Tibial nerve (tissue), 4 donors: ENCODE measurements at regions not wholly inside any gene's neighbourhood (a gene's known extent, or its start where the extent isn't known, plus 50 kb on each side); places are given as distances from the start of the nearest gene placed in this dataset.
"Not testable (repeated sequence)": the region's sequence is repeated elsewhere in the genome, so short reads cannot be mapped to it uniquely, and the experiment has no call there.

Experiments used
- DNase-seq, 2 donors: peaks; one replicate each; pipeline ENCODE4 v3.0.0-alpha.2; 2019; ENCODE audit warnings: low spot score in 2 of 2
- H3K27ac ChIP-seq, 4 donors: fragments of 200-600 bp; sonication (generic) in 3 of 4; one replicate each; pipeline ENCODE4 v1.5.1; 2017 to 2019; ENCODE audit warnings: mild to moderate bottlenecking in 1 of 4
- H3K27me3 ChIP-seq, 2 donors: fragments of 200-600 bp; sonication (generic) in 1 of 2; one replicate each; pipeline versions ENCODE4 v1.5.1 to v1.6.0; 2017 to 2019
- H3K36me3 ChIP-seq, 3 donors: fragments of 200-600 bp; sonication (generic); one replicate each; pipeline ENCODE4 v1.5.1; 2018 to 2019
- H3K4me1 ChIP-seq, 4 donors: fragments of 200-600 bp; sonication (generic) in 3 of 4; one replicate each; pipeline ENCODE4 v1.5.1; 2017 to 2019
- H3K4me3 ChIP-seq, 4 donors: fragments of 200-600 bp; sonication (generic) in 3 of 4; one replicate each; pipeline ENCODE4 v1.5.1; 2017 to 2019; ENCODE audit warnings: mild to moderate bottlenecking in 1 of 4, moderate library complexity in 1 of 4
- H3K9me3 ChIP-seq, 4 donors: fragments of 200-600 bp; sonication (generic) in 3 of 4; one replicate each; pipeline ENCODE4 v1.5.1; 2017 to 2019
- EP300 ChIP-seq, 2 donors: sonication (generic); formaldehyde crosslinking; IDR thresholded peaks; one replicate each; pipeline ENCODE4 v1.6.1; 2017; ENCODE audit warnings: antibody characterized with exemption in 2 of 2, mild to moderate bottlenecking in 1 of 2
- POLR2A ChIP-seq, 2 donors: fragments of 450-650 bp; IDR thresholded peaks; one replicate each; pipeline ENCODE4 v1.6.1; 2017; ENCODE audit warnings: antibody characterized with exemption in 2 of 2, mild to moderate bottlenecking in 2 of 2, moderate library complexity in 2 of 2
- WGBS, 2 donors: methylation state at CpG; one replicate each; pipeline ENCODE4 v1.1.5; 2018; 5-methylcytosine and 5-hydroxymethylcytosine counted together
- TF ChIP-seq, protein P1 (sequence below), 5 experiments: fragments of 200-600 bp in 3 of 5; fragments of 450-650 bp in 2 of 5; sonication (generic) in 3 of 5; IDR thresholded peaks; one replicate each; pipeline ENCODE4 v1.5.1; 2016 to 2019; ENCODE audit warnings: antibody characterized with exemption in 5 of 5, mild to moderate bottlenecking in 3 of 5, moderate library complexity in 2 of 5

DNA sequence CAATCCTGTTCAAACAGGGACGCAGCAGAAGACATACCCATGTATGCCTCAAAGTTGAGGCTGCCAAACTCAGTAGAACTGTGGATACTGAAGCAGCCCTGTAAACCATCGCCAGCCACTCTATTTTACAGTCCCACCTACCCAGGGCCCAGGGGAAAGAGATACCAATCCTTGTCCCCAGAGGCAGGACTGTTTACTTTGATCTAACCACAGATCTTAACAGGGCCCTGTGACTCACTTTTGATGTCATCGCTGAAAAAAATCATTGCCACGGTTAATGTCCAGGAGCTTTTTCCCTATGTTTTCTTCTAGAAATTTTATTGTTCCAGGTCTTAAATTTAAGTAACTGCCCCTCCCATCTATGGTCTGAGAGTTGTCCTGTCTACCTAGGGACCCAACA lies 538.4 kb upstream of the NCAM2 start:
- TF ChIP-seq POLR2A (IDR thresholded peaks at IDR 0.05) (no peak), EP300 (IDR thresholded peaks at IDR 0.05) (no peak)
- TF ChIP-seq, protein P1, sequence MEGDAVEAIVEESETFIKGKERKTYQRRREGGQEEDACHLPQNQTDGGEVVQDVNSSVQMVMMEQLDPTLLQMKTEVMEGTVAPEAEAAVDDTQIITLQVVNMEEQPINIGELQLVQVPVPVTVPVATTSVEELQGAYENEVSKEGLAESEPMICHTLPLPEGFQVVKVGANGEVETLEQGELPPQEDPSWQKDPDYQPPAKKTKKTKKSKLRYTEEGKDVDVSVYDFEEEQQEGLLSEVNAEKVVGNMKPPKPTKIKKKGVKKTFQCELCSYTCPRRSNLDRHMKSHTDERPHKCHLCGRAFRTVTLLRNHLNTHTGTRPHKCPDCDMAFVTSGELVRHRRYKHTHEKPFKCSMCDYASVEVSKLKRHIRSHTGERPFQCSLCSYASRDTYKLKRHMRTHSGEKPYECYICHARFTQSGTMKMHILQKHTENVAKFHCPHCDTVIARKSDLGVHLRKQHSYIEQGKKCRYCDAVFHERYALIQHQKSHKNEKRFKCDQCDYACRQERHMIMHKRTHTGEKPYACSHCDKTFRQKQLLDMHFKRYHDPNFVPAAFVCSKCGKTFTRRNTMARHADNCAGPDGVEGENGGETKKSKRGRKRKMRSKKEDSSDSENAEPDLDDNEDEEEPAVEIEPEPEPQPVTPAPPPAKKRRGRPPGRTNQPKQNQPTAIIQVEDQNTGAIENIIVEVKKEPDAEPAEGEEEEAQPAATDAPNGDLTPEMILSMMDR (IDR thresholded peaks at IDR 0.05) = no peak
- Histone ChIP-seq H3K27ac (no peak overlapping the region), H3K4me3 (no peak overlapping the region), H3K9me3 (no peaks in the 10 kb centered on the region), H3K36me3 (no peaks in the 10 kb centered on the region), H3K27me3 (no peaks in the 10 kb centered on the region), H3K4me1 (no peaks in the 10 kb centered on the region)
- 92% methylated on average over 4 of the region's 4 CpGs for WGBS, 2 donors
- no peak for DNase-seq

DNA sequence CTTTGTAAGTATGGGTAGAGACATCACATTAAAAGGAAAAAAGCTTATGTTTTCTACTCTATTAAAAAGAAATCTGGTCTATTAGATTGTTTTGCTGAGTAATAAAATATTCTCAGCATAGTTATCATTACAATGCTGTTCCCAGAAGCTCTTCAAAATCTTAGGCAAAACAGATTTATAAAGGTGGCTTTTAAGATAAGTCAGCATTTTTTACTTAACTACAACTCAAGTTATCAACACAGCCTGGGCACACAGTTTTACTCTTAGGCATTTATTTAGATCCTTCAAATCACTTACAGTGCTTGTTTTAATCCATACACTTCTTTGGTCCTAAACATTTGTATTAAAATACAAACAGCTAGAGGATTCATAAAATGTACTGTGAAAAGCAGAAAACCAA lies 534.8 kb upstream of the NCAM2 start:
- Histone ChIP-seq H3K9me3 (no peaks in the 10 kb centered on the region), H3K36me3 (no peaks in the 10 kb centered on the region), H3K27me3 (no peaks in the 10 kb centered on the region), H3K4me3 (no peak overlapping the region), H3K27ac (no peak overlapping the region), H3K4me1 (no peaks in the 10 kb centered on the region)
- TF ChIP-seq, protein P1 (IDR thresholded peaks at IDR 0.05) = no peak
- TF ChIP-seq POLR2A (IDR thresholded peaks at IDR 0.05) = no peak
- TF ChIP-seq EP300 (IDR thresholded peaks at IDR 0.05) = no peak
- DNase-seq = no peak

DNA sequence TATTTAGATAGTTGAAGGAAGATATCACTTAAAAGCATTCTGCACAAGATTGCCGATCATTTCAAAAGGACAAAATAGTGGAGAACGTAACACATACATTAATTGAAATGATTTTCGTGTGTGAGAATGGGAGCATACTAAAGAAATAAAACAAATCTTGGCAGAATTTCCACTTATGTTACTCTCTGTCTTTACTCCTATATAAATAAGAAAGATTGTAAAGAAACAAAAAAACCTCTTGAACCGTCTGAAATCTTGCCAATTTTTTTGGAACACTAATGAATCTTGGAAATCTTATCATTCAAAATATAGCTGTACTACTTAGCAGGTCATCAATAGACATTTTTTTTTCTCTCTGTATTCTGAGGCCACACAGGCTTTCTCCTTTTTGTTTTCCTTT lies 528.8 kb upstream of the NCAM2 start:
- WGBS, 2 donors = 56 to 57% methylated on average over 4 of the region's 4 CpGs

DNA sequence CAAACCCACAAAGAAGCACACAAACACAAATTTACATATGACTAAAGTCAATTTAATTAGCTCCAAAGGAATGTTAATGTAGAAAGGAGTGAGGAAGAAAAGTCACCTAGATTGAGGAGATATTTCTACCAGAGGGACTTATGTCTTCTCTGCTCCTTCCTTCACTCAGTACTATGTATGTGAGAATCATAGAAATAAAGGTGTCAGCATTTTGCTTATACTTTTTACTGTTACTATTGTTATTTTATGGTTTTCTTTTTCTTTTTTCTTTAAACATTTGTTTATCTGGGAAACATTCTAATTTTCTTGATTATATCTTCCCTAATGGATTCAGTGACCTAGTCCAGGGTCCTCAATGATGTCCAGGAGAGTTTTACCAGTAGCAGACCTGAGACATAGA lies 511.9 kb upstream of the NCAM2 start:
- Histone ChIP-seq H3K4me1 (no peaks in the 10 kb centered on the region), H3K9me3 (no peaks in the 10 kb centered on the region), H3K27me3 (no peaks in the 10 kb centered on the region), H3K36me3 (no peaks in the 10 kb centered on the region), H3K27ac (no peak overlapping the region), H3K4me3 (no peak overlapping the region)
- no peak for DNase-seq
- TF ChIP-seq POLR2A (IDR thresholded peaks at IDR 0.05) = no peak
- no peak for TF ChIP-seq EP300 (IDR thresholded peaks at IDR 0.05)
- TF ChIP-seq, protein P1 (IDR thresholded peaks at IDR 0.05) = no peak

More for the DNA sequence above, 528.8 kb upstream of the NCAM2 start:
- H3K36me3 ChIP-seq = no peaks in the 10 kb centered on the region
- TF ChIP-seq, protein P1 (IDR thresholded peaks at IDR 0.05) = no peak
- TF ChIP-seq EP300 (IDR thresholded peaks at IDR 0.05) (no peak), POLR2A (IDR thresholded peaks at IDR 0.05) (no peak)
- H3K9me3 ChIP-seq = no peaks in the 10 kb centered on the region
- DNase-seq = no peak
- no peaks in the 10 kb centered on the region for H3K27me3 ChIP-seq
- H3K4me1 ChIP-seq = no peaks in the 10 kb centered on the region
- H3K27ac ChIP-seq = no peak overlapping the region
- no peak overlapping the region for H3K4me3 ChIP-seq

DNA sequence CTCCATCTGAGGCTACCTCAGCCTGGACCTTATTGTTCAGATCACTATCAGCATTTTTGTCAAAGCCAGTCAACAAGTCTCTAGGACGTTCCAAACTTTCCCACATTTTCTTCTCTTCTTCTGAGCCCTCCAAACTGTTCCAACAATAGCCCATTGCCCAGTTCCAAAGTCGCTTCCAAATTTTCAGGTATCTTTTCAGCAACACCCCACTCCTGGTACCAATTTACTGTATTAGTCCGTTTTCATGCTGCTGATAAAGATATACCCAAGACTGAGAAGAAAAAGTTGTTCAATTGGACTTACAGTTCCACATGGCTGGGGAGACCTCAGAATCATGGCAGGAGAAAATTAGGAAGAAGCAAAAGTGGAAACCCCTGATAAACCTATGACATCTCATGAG lies 495.3 kb upstream of the NCAM2 start:
- peaks cover 0 to 17% (median 0%) of the 10 kb centered on the region in 4 donors for H3K9me3 ChIP-seq
- DNase-seq = not testable (repeated sequence)

DNA sequence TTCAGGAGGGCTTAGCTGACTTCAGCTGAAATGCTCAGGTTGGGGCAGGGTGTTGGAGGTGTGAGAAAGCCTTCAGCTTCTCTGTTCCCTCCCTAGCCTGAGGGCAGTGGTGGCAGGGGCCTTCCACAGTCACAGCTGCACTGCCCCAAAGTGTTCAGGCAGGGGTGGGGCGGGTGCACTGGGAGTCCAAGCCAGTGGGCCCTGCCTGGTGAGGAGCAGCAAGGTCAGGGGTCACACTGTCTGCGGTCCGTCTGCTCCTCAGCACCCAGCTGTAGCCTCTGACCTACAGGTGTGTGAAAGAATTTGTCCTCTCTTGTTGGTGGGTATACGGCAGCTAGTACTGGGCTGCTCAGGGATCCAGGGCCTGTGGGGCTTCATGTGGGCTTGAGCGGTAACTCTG lies 490.4 kb upstream of the NCAM2 start:
- Histone ChIP-seq H3K9me3 (peaks cover 0 to 6% (median 0%) of the 10 kb centered on the region in 4 donors), H3K27ac (no peak overlapping the region), H3K4me3 (no peak overlapping the region), H3K27me3 (no peaks in the 10 kb centered on the region), H3K36me3 (no peaks in the 10 kb centered on the region), H3K4me1 (no peaks in the 10 kb centered on the region)
- TF ChIP-seq EP300 (IDR thresholded peaks at IDR 0.05) (no peak), POLR2A (IDR thresholded peaks at IDR 0.05) (no peak)
- TF ChIP-seq, protein P1 (IDR thresholded peaks at IDR 0.05) = no peak
- no peak for DNase-seq
- WGBS, 2 donors = 83 to 94% methylated on average over 5 of the region's 5 CpGs

More for the DNA sequence above, 495.3 kb upstream of the NCAM2 start:
- not testable (repeated sequence) for H3K27me3 ChIP-seq, H3K27ac ChIP-seq, H3K4me3 ChIP-seq, H3K4me1 ChIP-seq, H3K36me3 ChIP-seq
- WGBS, 2 donors = 69 to 74% methylated on average over 3 of the region's 3 CpGs
